MCF 10A (cell line): ENCODE measurements at regions not wholly inside any gene's neighbourhood (a gene's known extent, or its start where the extent isn't known, plus 50 kb on each side); places are given as distances from the start of the nearest gene placed in this dataset.

ENCODE experiments used
- BruUV-seq: library from RNA; stranded (reverse); fragments of 400-500 nt; replicated peaks from 2 replicates; lab custom pipeline; 2021; lab: Mats Ljungman, UMichigan
- CTCF ChIA-PET: fragments of 300-600 bp; sonication (Branson Sonifier 250); formaldehyde crosslinking; extraction: SDS; loops from one replicate; lab custom pipeline; 2021; ENCODE audit warnings: antibody characterized with exemption, inconsistent platforms; lab: Yijun Ruan, JAX
- POLR2A ChIA-PET: fragments of 300-600, 350-650 bp; sonication (Branson Sonifier 250); formaldehyde crosslinking; extraction: SDS; loops from one replicate; lab custom pipeline; 2020; ENCODE audit warnings: antibody characterized with exemption, inconsistent platforms; lab: Yijun Ruan, JAX
- DNase-seq: peaks from one replicate; pipeline ENCODE4 v3.0.0-alpha.2; 2018; ENCODE audit not compliant: unreplicated experiment
- H3K27ac Mint-ChIP-seq: one replicate; pipeline ENCODE4 v1.8.0; 2022; ENCODE audit warnings: mild to moderate bottlenecking, low read depth, mixed read lengths; ENCODE audit not compliant: unreplicated experiment
- H3K27me3 Mint-ChIP-seq: one replicate; pipeline ENCODE4 v1.8.0; 2022; ENCODE audit warnings: mixed read lengths; ENCODE audit not compliant: insufficient read depth, unreplicated experiment
- H3K36me3 Mint-ChIP-seq: one replicate; pipeline ENCODE4 v1.8.0; 2022; ENCODE audit warnings: mild to moderate bottlenecking, moderate library complexity, mixed read lengths; ENCODE audit not compliant: insufficient read depth, unreplicated experiment
- H3K4me1 Mint-ChIP-seq: one replicate; pipeline ENCODE4 v1.8.0; 2022; ENCODE audit warnings: mixed read lengths; ENCODE audit not compliant: insufficient read depth, unreplicated experiment
- H3K4me3 Mint-ChIP-seq: one replicate; pipeline ENCODE4 v1.8.0; 2022; ENCODE audit warnings: mild to moderate bottlenecking, moderate library complexity, mixed read lengths; ENCODE audit not compliant: unreplicated experiment
- H3K9me3 Mint-ChIP-seq: one replicate; pipeline ENCODE4 v1.8.0; 2022; ENCODE audit warnings: mixed read lengths; ENCODE audit not compliant: unreplicated experiment
- CTCF ChIP-seq: fragments of 200-600 bp; IDR thresholded peaks from one replicate; pipeline ENCODE4 v1.8.0; 2022; ENCODE audit warnings: antibody characterized with exemption, mild to moderate bottlenecking; ENCODE audit not compliant: unreplicated experiment
- intact Hi-C: fragments of 100-400 bp; cut with micrococcal nuclease; formaldehyde crosslinking; loops from 2 replicates; pipeline ENCODE4 v1.14.1; 2022

- Mint-ChIP-seq H3K27me3 (no peaks in the 10 kb centered on the region), H3K27ac (no peak overlapping the region), H3K36me3 (no peaks in the 10 kb centered on the region), H3K9me3 (no peaks in the 10 kb centered on the region), H3K4me3 (no peak overlapping the region), H3K4me1 (no peaks in the 10 kb centered on the region)
- intact Hi-C loops, result no loop called here
- TF ChIP-seq CTCF, result no peak
- BruUV-seq, result no TSS peak
- no peak for DNase-seq
- ChIA-PET POLR2A (interaction anchor here (1.0 to 1.4 kb wide), 2 partner anchors 42 to 98 kb away, joined by 4 to 5 read pairs; no protein-coding TSS in a partner anchor), CTCF (interaction anchor here (0.6 to 1.7 kb wide), 5 partner anchors 9 to 1279 kb away, joined by 3 to 7 read pairs (median 3); no protein-coding TSS in a partner anchor)
These were observed 97.0 kb upstream of the ATL2 start for GRCh38 chr2:38474021-38474456.

- ChIA-PET POLR2A (interaction anchor here (1.4 kb wide), 1 partner anchor 97 kb away, joined by 4 read pairs; no protein-coding TSS in a partner anchor), CTCF (interaction anchor here (0.6 to 1.7 kb wide), 5 partner anchors 8 to 1278 kb away, joined by 3 to 7 read pairs (median 5); no protein-coding TSS in a partner anchor)
- H3K9me3 Mint-ChIP-seq, result no peaks in the 10 kb centered on the region
- BruUV-seq, result no TSS peak
- H3K4me3 Mint-ChIP-seq, result no peak overlapping the region
- intact Hi-C loops, result no loop called here
- no peaks in the 10 kb centered on the region for H3K36me3 Mint-ChIP-seq
- H3K27me3 Mint-ChIP-seq, result no peaks in the 10 kb centered on the region
- H3K27ac Mint-ChIP-seq, result no peak overlapping the region
- no peak for DNase-seq
- TF ChIP-seq CTCF, result no peak
- H3K4me1 Mint-ChIP-seq, result no peaks in the 10 kb centered on the region
These were observed 96.4 kb upstream of the ATL2 start for GRCh38 chr2:38473333-38474005.

GRCh38 chr2:38470115-38470514, 93.0 kb upstream of the ATL2 start:
- no peak for TF ChIP-seq CTCF
- Mint-ChIP-seq H3K27ac (no peak overlapping the region), H3K4me1 (peaks cover 23% of the 10 kb centered on the region), H3K36me3 (no peaks in the 10 kb centered on the region), H3K27me3 (no peaks in the 10 kb centered on the region), H3K4me3 (no peak overlapping the region), H3K9me3 (no peaks in the 10 kb centered on the region)
- BruUV-seq, result no TSS peak
- CTCF ChIA-PET, result interaction anchor here (1.1 to 3.0 kb wide), 3 partner anchors 38 to 154 kb away, joined by 6 to 16 read pairs (median 7); no protein-coding TSS in a partner anchor
- no peak for DNase-seq
- POLR2A ChIA-PET, result interaction anchor here (1.2 to 6.5 kb wide), 3 partner anchors 22 to 94 kb away, joined by 4 to 107 read pairs (median 39); partner anchors contain the start of gene ATL2
- intact Hi-C loops, result no loop called here

- POLR2A ChIA-PET, result interaction anchor here (0.6 to 6.5 kb wide), 12 partner anchors 20 to 979 kb away, joined by 3 to 107 read pairs (median 5); partner anchors contain the start of gene ATL2
- Mint-ChIP-seq H3K4me1 (peaks cover 23% of the 10 kb centered on the region), H3K9me3 (no peaks in the 10 kb centered on the region), H3K4me3 (no peak overlapping the region), H3K27ac (no peak overlapping the region), H3K36me3 (no peaks in the 10 kb centered on the region), H3K27me3 (no peaks in the 10 kb centered on the region)
- CTCF ChIA-PET, result interaction anchor here (0.6 to 4.8 kb wide), 15 partner anchors 14 to 1904 kb away, joined by 3 to 58 read pairs (median 5); partner anchors contain the start of genes ATL2 and SRSF7
- TF ChIP-seq CTCF, result no peak
- intact Hi-C loops, result no loop called here
- no TSS peak for BruUV-seq
- DNase-seq, result peak; percentile 43
These were observed 90.8 kb upstream of the ATL2 start for GRCh38 chr2:38467768-38468455.
